HepG2 (cell line): ENCODE measurements at regions not wholly inside any gene's neighbourhood (a gene's known extent, or its start where the extent isn't known, plus 50 kb on each side); places are given as distances from the start of the nearest gene placed in this dataset.

ENCODE experiments used
- BRD4 ChIP-seq: sonication (generic); formaldehyde crosslinking; IDR thresholded peaks from 2 replicates; pipeline ENCODE4 v1.4.0; 2020; ENCODE audit warnings: missing genetic modification reagents
- CBX5 ChIP-seq: sonication (generic); formaldehyde crosslinking; IDR thresholded peaks from 2 replicates; pipeline ENCODE4 v1.4.0; 2020; ENCODE audit warnings: missing genetic modification reagents, borderline replicate concordance
- EED ChIP-seq: sonication (generic); formaldehyde crosslinking; IDR thresholded peaks from 2 replicates; pipeline ENCODE4 v1.5.0; 2020; ENCODE audit warnings: mild to moderate bottlenecking, missing genetic modification reagents
- HMG20B ChIP-seq: conservative IDR thresholded peaks from 2 replicates; pipeline ENCODE4 v1.6.1; 2016; ENCODE audit warnings: missing genetic modification reagents, missing compliant biosample characterization
- HOXA3 ChIP-seq: sonication (generic); formaldehyde crosslinking; IDR thresholded peaks from 2 replicates; pipeline ENCODE4 v1.5.0; 2020; ENCODE audit warnings: missing genetic modification reagents
- HOXA7 ChIP-seq: sonication (generic); formaldehyde crosslinking; IDR thresholded peaks from 2 replicates; pipeline ENCODE4 v1.8.1; 2022; ENCODE audit warnings: mild to moderate bottlenecking, missing genetic modification reagents, moderate library complexity
- MTF1 ChIP-seq: sonication (generic); formaldehyde crosslinking; IDR thresholded peaks from 2 replicates; pipeline ENCODE4 v1.5.0; 2020; ENCODE audit warnings: missing genetic modification reagents
- MXI1 ChIP-seq: IDR thresholded peaks from 3 replicates; pipeline ENCODE4 v1.6.1; 2012; ENCODE audit warnings: low read depth, low read length, inconsistent platforms, borderline replicate concordance
- MYPOP ChIP-seq: sonication (generic); formaldehyde crosslinking; IDR thresholded peaks from 2 replicates; pipeline ENCODE4 v1.8.1; 2023; ENCODE audit warnings: mild to moderate bottlenecking, moderate library complexity, missing genetic modification reagents
- RBM39 ChIP-seq: fragments of 200-400 bp; formaldehyde crosslinking; IDR thresholded peaks from one replicate; pipeline ENCODE4 v1.6.1; 2018; ENCODE audit warnings: antibody characterized with exemption, mild to moderate bottlenecking, low read depth, low read length; ENCODE audit not compliant: poor library complexity, severe bottlenecking
- SP140L ChIP-seq: sonication (generic); formaldehyde crosslinking; IDR thresholded peaks from 2 replicates; pipeline ENCODE4 v1.4.0; 2020; ENCODE audit warnings: missing genetic modification reagents, borderline replicate concordance
- SRSF1 ChIP-seq: fragments of 200-400 bp; formaldehyde crosslinking; optimal IDR thresholded peaks from 2 replicates; pipeline ENCODE3; 2017; ENCODE audit warnings: mild to moderate bottlenecking, low read depth, low read length, moderate library complexity
- ZBTB14 ChIP-seq: sonication (generic); formaldehyde crosslinking; IDR thresholded peaks from 2 replicates; pipeline ENCODE4 v1.4.0; 2020; ENCODE audit warnings: missing genetic modification reagents
- ZBTB8A ChIP-seq: sonication (generic); formaldehyde crosslinking; IDR thresholded peaks from 2 replicates; pipeline ENCODE4 v1.4.0; 2020; ENCODE audit warnings: mild to moderate bottlenecking, low read depth, missing genetic modification reagents, borderline replicate concordance
- ZFP90 ChIP-seq: sonication (generic); formaldehyde crosslinking; IDR thresholded peaks from 2 replicates; pipeline ENCODE4 v1.8.0; 2022; ENCODE audit warnings: missing genetic modification reagents, mild to moderate bottlenecking, inconsistent platforms, borderline replicate concordance
- ZNF33B ChIP-seq: sonication (generic); formaldehyde crosslinking; IDR thresholded peaks from 2 replicates; pipeline ENCODE4 v1.5.1; 2020; ENCODE audit warnings: mild to moderate bottlenecking, missing genetic modification reagents
- ZNF572 ChIP-seq: sonication (generic); formaldehyde crosslinking; IDR thresholded peaks from 2 replicates; pipeline ENCODE4 v1.5.1; 2020; ENCODE audit warnings: mild to moderate bottlenecking, missing genetic modification reagents
- ZZZ3 ChIP-seq: sonication (generic); formaldehyde crosslinking; IDR thresholded peaks from 2 replicates; pipeline ENCODE4 v1.4.0; 2020; ENCODE audit warnings: missing genetic modification reagents, mild to moderate bottlenecking, borderline replicate concordance
- TF ChIP-seq, protein P1 (sequence below): sonication (generic); formaldehyde crosslinking; IDR thresholded peaks from 2 replicates; pipeline ENCODE4 v1.4.0; 2020; ENCODE audit warnings: low read depth, mild to moderate bottlenecking, missing genetic modification reagents
- TF ChIP-seq, protein P2 (sequence below): sonication (generic); formaldehyde crosslinking; IDR thresholded peaks from 2 replicates; pipeline ENCODE4 v1.5.1; 2020; ENCODE audit warnings: mild to moderate bottlenecking, missing genetic modification reagents, borderline replicate concordance
- TF ChIP-seq, protein P3 (sequence below): sonication (generic); formaldehyde crosslinking; conservative IDR thresholded peaks from 2 replicates; pipeline ENCODE4 v1.4.0; 2020; ENCODE audit warnings: missing genetic modification reagents

GRCh38 chr6:188821-189655, 103.2 kb upstream of the DUSP22 start (continued):
- TF ChIP-seq CBX5 (CRISPR knock-in tag): peak; percentile 53; the same call in 1 of the 2 replicates
- TF ChIP-seq SP140L: no peak
- TF ChIP-seq MTF1: no peak
- TF ChIP-seq HOXA3 (CRISPR knock-in tag): peak; percentile 55; the same call in 1 of the 2 replicates
- TF ChIP-seq, protein P1, sequence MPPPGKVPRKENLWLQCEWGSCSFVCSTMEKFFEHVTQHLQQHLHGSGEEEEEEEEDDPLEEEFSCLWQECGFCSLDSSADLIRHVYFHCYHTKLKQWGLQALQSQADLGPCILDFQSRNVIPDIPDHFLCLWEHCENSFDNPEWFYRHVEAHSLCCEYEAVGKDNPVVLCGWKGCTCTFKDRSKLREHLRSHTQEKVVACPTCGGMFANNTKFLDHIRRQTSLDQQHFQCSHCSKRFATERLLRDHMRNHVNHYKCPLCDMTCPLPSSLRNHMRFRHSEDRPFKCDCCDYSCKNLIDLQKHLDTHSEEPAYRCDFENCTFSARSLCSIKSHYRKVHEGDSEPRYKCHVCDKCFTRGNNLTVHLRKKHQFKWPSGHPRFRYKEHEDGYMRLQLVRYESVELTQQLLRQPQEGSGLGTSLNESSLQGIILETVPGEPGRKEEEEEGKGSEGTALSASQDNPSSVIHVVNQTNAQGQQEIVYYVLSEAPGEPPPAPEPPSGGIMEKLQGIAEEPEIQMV (CRISPR knock-in tag): no peak
- no peak for TF ChIP-seq HOXA7
- peak; percentile 78; the same call in 1 of the 3 replicates for TF ChIP-seq MXI1
- 0 out of 2 replicates have a peak, but pooled peaks have one; percentile 31 for TF ChIP-seq ZFP90 (CRISPR knock-in tag)
- no peak for TF ChIP-seq ZBTB8A (CRISPR knock-in tag)
- TF ChIP-seq ZBTB14: no peak
- TF ChIP-seq HMG20B (CRISPR knock-in tag): no peak
- no peak for TF ChIP-seq RBM39
- no peak for TF ChIP-seq BRD4 (CRISPR knock-in tag)
- TF ChIP-seq ZZZ3: no peak
- TF ChIP-seq, protein P2, sequence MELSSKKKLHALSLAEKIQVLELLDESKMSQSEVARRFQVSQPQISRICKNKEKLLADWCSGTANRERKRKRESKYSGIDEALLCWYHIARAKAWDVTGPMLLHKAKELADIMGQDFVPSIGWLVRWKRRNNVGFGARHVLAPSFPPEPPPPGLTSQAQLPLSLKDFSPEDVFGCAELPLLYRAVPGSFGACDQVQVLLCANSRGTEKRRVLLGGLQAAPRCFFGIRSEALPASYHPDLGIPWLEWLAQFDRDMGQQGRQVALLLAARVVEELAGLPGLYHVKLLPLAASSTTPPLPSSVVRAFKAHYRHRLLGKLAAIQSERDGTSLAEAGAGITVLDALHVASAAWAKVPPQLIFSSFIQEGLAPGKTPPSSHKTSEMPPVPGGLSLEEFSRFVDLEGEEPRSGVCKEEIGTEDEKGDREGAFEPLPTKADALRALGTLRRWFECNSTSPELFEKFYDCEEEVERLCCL: no peak
- 0 out of 2 replicates have a peak, but pooled peaks have one; percentile 34 for TF ChIP-seq MYPOP
- no peak for TF ChIP-seq ZNF33B (CRISPR knock-in tag)
- TF ChIP-seq SRSF1: no peak
- TF ChIP-seq EED: no peak; the same call in 1 of the 2 replicates
- TF ChIP-seq ZNF572 (CRISPR knock-in tag): no peak
- TF ChIP-seq, protein P3, sequence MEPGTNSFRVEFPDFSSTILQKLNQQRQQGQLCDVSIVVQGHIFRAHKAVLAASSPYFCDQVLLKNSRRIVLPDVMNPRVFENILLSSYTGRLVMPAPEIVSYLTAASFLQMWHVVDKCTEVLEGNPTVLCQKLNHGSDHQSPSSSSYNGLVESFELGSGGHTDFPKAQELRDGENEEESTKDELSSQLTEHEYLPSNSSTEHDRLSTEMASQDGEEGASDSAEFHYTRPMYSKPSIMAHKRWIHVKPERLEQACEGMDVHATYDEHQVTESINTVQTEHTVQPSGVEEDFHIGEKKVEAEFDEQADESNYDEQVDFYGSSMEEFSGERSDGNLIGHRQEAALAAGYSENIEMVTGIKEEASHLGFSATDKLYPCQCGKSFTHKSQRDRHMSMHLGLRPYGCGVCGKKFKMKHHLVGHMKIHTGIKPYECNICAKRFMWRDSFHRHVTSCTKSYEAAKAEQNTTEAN (CRISPR knock-in tag): no peak
